ENCODE measurements at regions not wholly inside any gene's neighbourhood (a gene's known extent, or its start where the extent isn't known, plus 50 kb on each side); places are given as distances from the start of the nearest gene placed in this dataset.
"Not testable (repeated sequence)": the region's sequence is repeated elsewhere in the genome, so short reads cannot be mapped to it uniquely, and the experiment has no call there.

- H3K9me3 Mint-ChIP-seq = no peaks in the 10 kb centered on the region
- no peak for TF ChIP-seq CTCF (IDR thresholded peaks at IDR 0.05)
- no peak overlapping the region for H3K4me3 ChIP-seq (ENCODE audit: low read length)
- ATAC-seq (no peak), DNase-seq (no peak)
- H3K27ac ChIP-seq (ENCODE audit: low read length) = no peak overlapping the region
- no peaks in the 10 kb centered on the region for H3K9me3 ChIP-seq (ENCODE audit: control insufficient read depth, insufficient read depth, low read length)
- no peak overlapping the region for H3K27ac Mint-ChIP-seq
- H3K4me3 Mint-ChIP-seq = no peak overlapping the region
- intact Hi-C loops (cut with micrococcal nuclease) = no loop called here
- H3K4me1 Mint-ChIP-seq = no peaks in the 10 kb centered on the region
- peaks cover 19 to 28% of the 10 kb centered on the region in 2 donors for H3K27me3 Mint-ChIP-seq (ENCODE audit: low read depth in 2 of 2)
- no peaks in the 10 kb centered on the region for H3K36me3 Mint-ChIP-seq
- H3K4me1 ChIP-seq (ENCODE audit: control insufficient read depth, insufficient read depth, low read length) = no peaks in the 10 kb centered on the region
- H3K27me3 ChIP-seq (ENCODE audit: control insufficient read depth, insufficient read depth, low read length) = no peaks in the 10 kb centered on the region
- H3K36me3 ChIP-seq (ENCODE audit: control insufficient read depth, insufficient read depth, low read length) = no peaks in the 10 kb centered on the region
- WGBS (ENCODE audit: insufficient coverage) = 70% methylated on average over 2 of the region's 3 CpGs
Observed at GRCh38 chr19:34085336-34085735, 87.0 kb upstream of the LSM14A start.

- DNase-seq = no peak
- H3K36me3 ChIP-seq (ENCODE audit: control insufficient read depth, insufficient read depth, low read length) = no peaks in the 10 kb centered on the region
- H3K27ac ChIP-seq (ENCODE audit: low read length) = no peak overlapping the region
- Mint-ChIP-seq H3K27ac (no peak overlapping the region), H3K27me3 (ENCODE audit: low read depth in 2 of 2) (peaks cover 21 to 22% of the 10 kb centered on the region in 2 donors), H3K4me1 (no peaks in the 10 kb centered on the region), H3K36me3 (no peaks in the 10 kb centered on the region), H3K4me3 (no peak overlapping the region), H3K9me3 (no peaks in the 10 kb centered on the region)
- H3K27me3 ChIP-seq (ENCODE audit: control insufficient read depth, insufficient read depth, low read length) = no peaks in the 10 kb centered on the region
- no peak for ATAC-seq
- H3K4me3 ChIP-seq (ENCODE audit: low read length) = no peak overlapping the region
- no peaks in the 10 kb centered on the region for H3K9me3 ChIP-seq (ENCODE audit: control insufficient read depth, insufficient read depth, low read length)
- H3K4me1 ChIP-seq (ENCODE audit: control insufficient read depth, insufficient read depth, low read length) = no peaks in the 10 kb centered on the region
- no peak for TF ChIP-seq CTCF (IDR thresholded peaks at IDR 0.05)
- intact Hi-C loops (cut with micrococcal nuclease) = no loop called here
Observed at GRCh38 chr19:34088292-34088691, 84.0 kb upstream of the LSM14A start.

GRCh38 chr19:34089566-34089965, 82.7 kb upstream of the LSM14A start:
- H3K4me1 ChIP-seq (ENCODE audit: control insufficient read depth, insufficient read depth, low read length) = no peaks in the 10 kb centered on the region
- Mint-ChIP-seq H3K27me3 (ENCODE audit: low read depth in 2 of 2) (peaks cover 21 to 26% of the 10 kb centered on the region in 2 donors), H3K27ac (no peak overlapping the region), H3K4me1 (no peaks in the 10 kb centered on the region), H3K36me3 (no peaks in the 10 kb centered on the region), H3K9me3 (no peaks in the 10 kb centered on the region), H3K4me3 (no peak overlapping the region)
- no peak for TF ChIP-seq CTCF (IDR thresholded peaks at IDR 0.05)
- H3K36me3 ChIP-seq (ENCODE audit: control insufficient read depth, insufficient read depth, low read length) = no peaks in the 10 kb centered on the region
- no peak overlapping the region for H3K27ac ChIP-seq (ENCODE audit: low read length)
- H3K4me3 ChIP-seq (ENCODE audit: low read length) = no peak overlapping the region
- DNase-seq (no peak), ATAC-seq (no peak)
- H3K9me3 ChIP-seq (ENCODE audit: control insufficient read depth, insufficient read depth, low read length) = no peaks in the 10 kb centered on the region
- 84% methylated on average over 5 of the region's 5 CpGs for WGBS (ENCODE audit: insufficient coverage)
- intact Hi-C loops (cut with micrococcal nuclease) = no loop called here
- no peaks in the 10 kb centered on the region for H3K27me3 ChIP-seq (ENCODE audit: control insufficient read depth, insufficient read depth, low read length)

- Mint-ChIP-seq H3K9me3 (no peaks in the 10 kb centered on the region), H3K36me3 (no peaks in the 10 kb centered on the region), H3K4me1 (no peaks in the 10 kb centered on the region), H3K4me3 (no peak overlapping the region), H3K27me3 (ENCODE audit: low read depth in 2 of 2) (peaks cover 18 to 26% of the 10 kb centered on the region in 2 donors), H3K27ac (no peak overlapping the region)
- intact Hi-C loops (cut with micrococcal nuclease) = no loop called here
- H3K27me3 ChIP-seq (ENCODE audit: control insufficient read depth, insufficient read depth, low read length) = no peaks in the 10 kb centered on the region
- no peaks in the 10 kb centered on the region for H3K4me1 ChIP-seq (ENCODE audit: control insufficient read depth, insufficient read depth, low read length)
- WGBS (ENCODE audit: insufficient coverage) = 86% methylated on average over 2 of the region's 3 CpGs
- no peaks in the 10 kb centered on the region for H3K36me3 ChIP-seq (ENCODE audit: control insufficient read depth, insufficient read depth, low read length)
- no peak overlapping the region for H3K27ac ChIP-seq (ENCODE audit: low read length)
- no peak for ATAC-seq
- no peaks in the 10 kb centered on the region for H3K9me3 ChIP-seq (ENCODE audit: control insufficient read depth, insufficient read depth, low read length)
- DNase-seq = no peak
- TF ChIP-seq CTCF (IDR thresholded peaks at IDR 0.05) = no peak
- no peak overlapping the region for H3K4me3 ChIP-seq (ENCODE audit: low read length)
Observed at GRCh38 chr19:34094960-34095359, 77.3 kb upstream of the LSM14A start.

GRCh38 chr19:34095411-34095810, 76.9 kb upstream of the LSM14A start:
- H3K36me3 ChIP-seq (ENCODE audit: control insufficient read depth, insufficient read depth, low read length); H3K4me3 Mint-ChIP-seq; ATAC-seq; H3K9me3 ChIP-seq (ENCODE audit: control insufficient read depth, insufficient read depth, low read length); H3K4me3 ChIP-seq (ENCODE audit: low read length); H3K27ac ChIP-seq (ENCODE audit: low read length); H3K27me3 ChIP-seq (ENCODE audit: control insufficient read depth, insufficient read depth, low read length); DNase-seq; H3K9me3 Mint-ChIP-seq; H3K36me3 Mint-ChIP-seq; intact Hi-C loops (cut with micrococcal nuclease); H3K27ac Mint-ChIP-seq; H3K4me1 ChIP-seq (ENCODE audit: control insufficient read depth, insufficient read depth, low read length); H3K4me1 Mint-ChIP-seq: not testable (repeated sequence)
- WGBS (ENCODE audit: insufficient coverage) = 94% methylated on average over 4 of the region's 5 CpGs
- H3K27me3 Mint-ChIP-seq (ENCODE audit: low read depth in 2 of 2) = peaks cover 18 to 26% of the 10 kb centered on the region in 2 donors
